ENCODE measurements at regions not wholly inside any gene's neighbourhood (a gene's known extent, or its start where the extent isn't known, plus 50 kb on each side); places are given as distances from the start of the nearest gene placed in this dataset.

DNA sequence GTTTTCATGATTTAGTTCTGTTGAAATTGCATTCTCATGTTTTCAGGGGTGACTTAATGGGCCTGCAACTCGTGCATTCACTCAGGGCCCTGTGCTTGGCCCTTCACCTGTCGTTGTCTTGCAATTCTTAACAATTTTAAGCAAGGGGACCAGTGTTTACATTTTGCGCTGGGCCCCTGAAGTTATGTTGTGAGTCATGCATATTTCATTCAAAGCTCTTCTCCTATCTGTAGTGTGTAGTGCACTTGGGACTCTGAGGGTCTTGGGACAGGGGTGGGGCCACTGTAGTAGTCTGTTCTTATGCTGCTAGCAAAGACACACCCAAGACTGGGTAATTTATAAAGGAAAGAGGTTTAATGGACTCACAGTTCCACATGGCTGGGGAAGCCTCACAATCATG, 211.2 kb upstream of the RXFP2 start:
- WGBS = 49% methylated on average over 3 of the region's 3 CpGs
- no peaks in the 10 kb centered on the region for H3K4me1 ChIP-seq (ENCODE audit: control insufficient read depth in 4 of 4, insufficient read depth in 4 of 4, low read length in 3 of 4)

DNA sequence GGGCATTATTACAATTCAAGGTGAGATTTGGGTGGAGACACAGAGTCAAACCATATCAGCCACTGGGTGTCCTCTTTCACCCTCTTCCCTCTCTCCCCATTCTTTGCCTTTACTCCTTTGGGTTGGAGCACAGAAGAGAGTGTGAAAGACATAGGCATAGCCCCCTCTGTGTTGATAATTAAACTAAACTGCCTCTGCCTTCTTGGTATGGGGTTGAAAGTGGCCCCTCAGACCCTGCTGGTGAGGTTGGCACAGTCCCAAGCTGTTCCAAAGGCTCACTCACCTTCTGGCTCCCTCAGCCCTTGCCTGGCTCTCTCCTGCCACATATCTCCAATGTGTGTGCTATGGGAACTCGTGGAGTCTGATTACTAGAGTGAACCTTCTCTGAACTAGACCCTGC, 210.6 kb upstream of the RXFP2 start:
- H3K27me3 ChIP-seq (ENCODE audit: control insufficient read depth in 4 of 4, insufficient read depth in 4 of 4, low read length in 3 of 4) = no peaks in the 10 kb centered on the region
- WGBS = 48% methylated on average over 1 of the region's 1 CpG
- TF ChIP-seq, protein P1, sequence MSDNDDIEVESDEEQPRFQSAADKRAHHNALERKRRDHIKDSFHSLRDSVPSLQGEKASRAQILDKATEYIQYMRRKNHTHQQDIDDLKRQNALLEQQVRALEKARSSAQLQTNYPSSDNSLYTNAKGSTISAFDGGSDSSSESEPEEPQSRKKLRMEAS (IDR thresholded peaks at IDR 0.05) = no peak
- TF ChIP-seq, protein P2, sequence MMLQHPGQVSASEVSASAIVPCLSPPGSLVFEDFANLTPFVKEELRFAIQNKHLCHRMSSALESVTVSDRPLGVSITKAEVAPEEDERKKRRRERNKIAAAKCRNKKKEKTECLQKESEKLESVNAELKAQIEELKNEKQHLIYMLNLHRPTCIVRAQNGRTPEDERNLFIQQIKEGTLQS (IDR thresholded peaks at IDR 0.05) = no peak
- no peak for TF ChIP-seq GABPA (IDR thresholded peaks at IDR 0.05 in 1 of 2, conservative IDR thresholded peaks at IDR 0.05 in 1 of 2)
- no peak for TF ChIP-seq HNF4G (IDR thresholded peaks at IDR 0.05)
- TF ChIP-seq, protein P3, sequence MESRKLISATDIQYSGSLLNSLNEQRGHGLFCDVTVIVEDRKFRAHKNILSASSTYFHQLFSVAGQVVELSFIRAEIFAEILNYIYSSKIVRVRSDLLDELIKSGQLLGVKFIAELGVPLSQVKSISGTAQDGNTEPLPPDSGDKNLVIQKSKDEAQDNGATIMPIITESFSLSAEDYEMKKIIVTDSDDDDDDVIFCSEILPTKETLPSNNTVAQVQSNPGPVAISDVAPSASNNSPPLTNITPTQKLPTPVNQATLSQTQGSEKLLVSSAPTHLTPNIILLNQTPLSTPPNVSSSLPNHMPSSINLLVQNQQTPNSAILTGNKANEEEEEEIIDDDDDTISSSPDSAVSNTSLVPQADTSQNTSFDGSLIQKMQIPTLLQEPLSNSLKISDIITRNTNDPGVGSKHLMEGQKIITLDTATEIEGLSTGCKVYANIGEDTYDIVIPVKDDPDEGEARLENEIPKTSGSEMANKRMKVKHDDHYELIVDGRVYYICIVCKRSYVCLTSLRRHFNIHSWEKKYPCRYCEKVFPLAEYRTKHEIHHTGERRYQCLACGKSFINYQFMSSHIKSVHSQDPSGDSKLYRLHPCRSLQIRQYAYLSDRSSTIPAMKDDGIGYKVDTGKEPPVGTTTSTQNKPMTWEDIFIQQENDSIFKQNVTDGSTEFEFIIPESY (IDR thresholded peaks at IDR 0.05) = no peak
- TF ChIP-seq RAD21 (IDR thresholded peaks at IDR 0.05) = no peak
- TF ChIP-seq RXRA (IDR thresholded peaks at IDR 0.05) = no peak
- TF ChIP-seq HNF4A (conservative IDR thresholded peaks at IDR 0.05) = no peak
- no peak for TF ChIP-seq NR2F2 (IDR thresholded peaks at IDR 0.05)
- no peak for TF ChIP-seq FOXA2 (IDR thresholded peaks at IDR 0.05)
- TF ChIP-seq, protein P4, sequence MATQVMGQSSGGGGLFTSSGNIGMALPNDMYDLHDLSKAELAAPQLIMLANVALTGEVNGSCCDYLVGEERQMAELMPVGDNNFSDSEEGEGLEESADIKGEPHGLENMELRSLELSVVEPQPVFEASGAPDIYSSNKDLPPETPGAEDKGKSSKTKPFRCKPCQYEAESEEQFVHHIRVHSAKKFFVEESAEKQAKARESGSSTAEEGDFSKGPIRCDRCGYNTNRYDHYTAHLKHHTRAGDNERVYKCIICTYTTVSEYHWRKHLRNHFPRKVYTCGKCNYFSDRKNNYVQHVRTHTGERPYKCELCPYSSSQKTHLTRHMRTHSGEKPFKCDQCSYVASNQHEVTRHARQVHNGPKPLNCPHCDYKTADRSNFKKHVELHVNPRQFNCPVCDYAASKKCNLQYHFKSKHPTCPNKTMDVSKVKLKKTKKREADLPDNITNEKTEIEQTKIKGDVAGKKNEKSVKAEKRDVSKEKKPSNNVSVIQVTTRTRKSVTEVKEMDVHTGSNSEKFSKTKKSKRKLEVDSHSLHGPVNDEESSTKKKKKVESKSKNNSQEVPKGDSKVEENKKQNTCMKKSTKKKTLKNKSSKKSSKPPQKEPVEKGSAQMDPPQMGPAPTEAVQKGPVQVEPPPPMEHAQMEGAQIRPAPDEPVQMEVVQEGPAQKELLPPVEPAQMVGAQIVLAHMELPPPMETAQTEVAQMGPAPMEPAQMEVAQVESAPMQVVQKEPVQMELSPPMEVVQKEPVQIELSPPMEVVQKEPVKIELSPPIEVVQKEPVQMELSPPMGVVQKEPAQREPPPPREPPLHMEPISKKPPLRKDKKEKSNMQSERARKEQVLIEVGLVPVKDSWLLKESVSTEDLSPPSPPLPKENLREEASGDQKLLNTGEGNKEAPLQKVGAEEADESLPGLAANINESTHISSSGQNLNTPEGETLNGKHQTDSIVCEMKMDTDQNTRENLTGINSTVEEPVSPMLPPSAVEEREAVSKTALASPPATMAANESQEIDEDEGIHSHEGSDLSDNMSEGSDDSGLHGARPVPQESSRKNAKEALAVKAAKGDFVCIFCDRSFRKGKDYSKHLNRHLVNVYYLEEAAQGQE (IDR thresholded peaks at IDR 0.05) = no peak
- TF ChIP-seq JUND (IDR thresholded peaks at IDR 0.05) = no peak

More for the DNA sequence above, 211.2 kb upstream of the RXFP2 start:
- no peaks in the 10 kb centered on the region for H3K36me3 ChIP-seq (ENCODE audit: control insufficient read depth in 4 of 4, insufficient read depth in 3 of 4, low read depth in 1 of 4, low read length in 3 of 4)
- no peaks in the 10 kb centered on the region for H3K9me3 ChIP-seq (ENCODE audit: control insufficient read depth in 4 of 4, low read length in 3 of 4)
- H3K27ac ChIP-seq (ENCODE audit: low read depth in 1 of 2, low read length in 2 of 2) = no peak overlapping the region
- no peak overlapping the region for H3K9ac ChIP-seq (ENCODE audit: low read depth in 1 of 2, low read length in 2 of 2)
- no peaks in the 10 kb centered on the region for H3K27me3 ChIP-seq (ENCODE audit: control insufficient read depth in 4 of 4, insufficient read depth in 4 of 4, low read length in 3 of 4)
- no peak for DNase-seq (ENCODE audit: low spot score)
- H3K4me3 ChIP-seq (ENCODE audit: low read depth in 1 of 3, low read length in 3 of 3) = no peak overlapping the region
- TF ChIP-seq HNF4A (conservative IDR thresholded peaks at IDR 0.05) (no peak), TAF1 (conservative IDR thresholded peaks at IDR 0.05) (no peak), RAD21 (IDR thresholded peaks at IDR 0.05) (no peak), GABPA (IDR thresholded peaks at IDR 0.05 in 1 of 2, conservative IDR thresholded peaks at IDR 0.05 in 1 of 2) (no peak), FOXA2 (IDR thresholded peaks at IDR 0.05) (no peak), RXRA (IDR thresholded peaks at IDR 0.05) (no peak), FOXA1 (IDR thresholded peaks at IDR 0.05) (no peak), JUND (IDR thresholded peaks at IDR 0.05) (no peak), NR2F2 (IDR thresholded peaks at IDR 0.05) (no peak), YY1 (IDR thresholded peaks at IDR 0.05) (no peak), EGR1 (IDR thresholded peaks at IDR 0.05; ENCODE audit: low read depth in 2 of 2) (no peak), HNF4G (IDR thresholded peaks at IDR 0.05) (no peak), SP1 (IDR thresholded peaks at IDR 0.05) (no peak)
- TF ChIP-seq, protein P3 (IDR thresholded peaks at IDR 0.05) = no peak
- TF ChIP-seq, protein P2 (IDR thresholded peaks at IDR 0.05) = no peak
- TF ChIP-seq, protein P4 (IDR thresholded peaks at IDR 0.05) = no peak
- TF ChIP-seq, protein P1 (IDR thresholded peaks at IDR 0.05) = no peak

More for the DNA sequence above, 210.6 kb upstream of the RXFP2 start:
- no peaks in the 10 kb centered on the region for H3K36me3 ChIP-seq (ENCODE audit: control insufficient read depth in 4 of 4, insufficient read depth in 3 of 4, low read depth in 1 of 4, low read length in 3 of 4)
- H3K27ac ChIP-seq (ENCODE audit: low read depth in 1 of 2, low read length in 2 of 2) = no peak overlapping the region
- no peaks in the 10 kb centered on the region for H3K9me3 ChIP-seq (ENCODE audit: control insufficient read depth in 4 of 4, low read length in 3 of 4)
- no peak overlapping the region for H3K9ac ChIP-seq (ENCODE audit: low read depth in 1 of 2, low read length in 2 of 2)
- no peak for DNase-seq (ENCODE audit: low spot score)
- H3K4me3 ChIP-seq (ENCODE audit: low read depth in 1 of 3, low read length in 3 of 3) = no peak overlapping the region
- H3K4me1 ChIP-seq (ENCODE audit: control insufficient read depth in 4 of 4, insufficient read depth in 4 of 4, low read length in 3 of 4) = no peaks in the 10 kb centered on the region
